K562 (cell line): ENCODE measurements at regions not wholly inside any gene's neighbourhood (a gene's known extent, or its start where the extent isn't known, plus 50 kb on each side); places are given as distances from the start of the nearest gene placed in this dataset.

Experiments used
- ATAC-seq: fragments of 200-7000 bp; cut with Tn5 transposase; 3 replicates; pipeline ENCODE4 v1.9.1; 2020; ENCODE audit warnings: moderate library complexity
- BruUV-seq: library from RNA; stranded (reverse); fragments of 400-500 nt; replicated peaks from 2 replicates; lab custom pipeline; 2021; lab: Mats Ljungman, UMichigan
- CTCF ChIA-PET: fragments of 300-600 bp; formaldehyde crosslinking; extraction: SDS; loops from one replicate; lab custom pipeline; 2021; ENCODE audit warnings: low intra/inter-chr PET ratio; lab: Yijun Ruan, JAX
- POLR2A ChIA-PET: fragments of 300-600, 350-650 bp; sonication (Branson Sonifier 250); formaldehyde crosslinking; extraction: SDS; loops from one replicate; lab custom pipeline; 2021; ENCODE audit warnings: antibody characterized with exemption, inconsistent platforms; lab: Yijun Ruan, JAX
- DNase-seq, 4 experiments: peaks; one replicate each; pipeline versions ENCODE4 v3.0.0 to v3.0.0-alpha.2; 2011 to 2018; ENCODE audit warnings: low spot score in 3 of 4, mixed read lengths in 3 of 4; ENCODE audit errors: extremely low read depth in 1 of 4
- FAIRE-seq: peaks from 2 replicates; lab custom pipeline; 2011; peaks lifted over from hg19 to GRCh38; lab: Jason Lieb, UNC
- H2AFZ ChIP-seq: 2 replicates; pipeline ENCODE4 v1.6.0; 2011; ENCODE audit warnings: low read depth, low read length, control low read depth, inconsistent platforms
- H3K27ac ChIP-seq: fragments of 200-600 bp; 3 replicates; pipeline ENCODE4 v1.8.0; 2011; ENCODE audit warnings: low read depth, mild to moderate bottlenecking, control low read depth, inconsistent platforms, low read length, moderate library complexity, mixed read lengths; ENCODE audit errors: extremely low read depth
- H3K27me3 ChIP-seq, 2 experiments: fragments of 300-600 bp in 1 of 2; 2 replicates in 1 of 2; 3 replicates in 1 of 2; pipeline versions ENCODE4 v1.6.0 to v1.8.0; 2011; ENCODE audit warnings: inconsistent platforms in 2 of 2, low read length in 2 of 2, mild to moderate bottlenecking in 1 of 2, mixed read lengths in 1 of 2, moderate library complexity in 1 of 2; ENCODE audit not compliant: control insufficient read depth in 2 of 2, insufficient read depth in 2 of 2
- H3K36me3 ChIP-seq: fragments of 300-600 bp; 3 replicates; pipeline ENCODE4 v1.8.0; 2011; ENCODE audit warnings: mild to moderate bottlenecking, low read length, inconsistent platforms; ENCODE audit not compliant: control insufficient read depth, insufficient read depth
- H3K4me1 ChIP-seq, 2 experiments: fragments of 200-600 bp in 1 of 2; replicated peaks in 1 of 2; 2 replicates in 1 of 2; 3 replicates in 1 of 2; pipeline versions ENCODE4 v1.5.1 to v1.8.0; 2011; ENCODE audit warnings: inconsistent platforms in 2 of 2, low read length in 2 of 2, mild to moderate bottlenecking in 1 of 2, mixed read lengths in 1 of 2, moderate library complexity in 1 of 2; ENCODE audit not compliant: control insufficient read depth in 2 of 2, insufficient read depth in 2 of 2
- H3K4me2 ChIP-seq: 2 replicates; pipeline ENCODE4 v1.6.1; 2011; ENCODE audit warnings: low read length, control low read depth, inconsistent platforms, mixed read lengths; ENCODE audit not compliant: insufficient read depth
- H3K4me3 ChIP-seq: fragments of 200-600 bp; sonication (generic), shearing (Covaris generic); 2 replicates; pipeline ENCODE4 v1.5.1; 2016; ENCODE audit warnings: control low read depth, inconsistent platforms
- H3K79me2 ChIP-seq: fragments of 200-600 bp; 3 replicates; pipeline ENCODE4 v1.8.0; 2011; ENCODE audit warnings: low read length, inconsistent platforms; ENCODE audit not compliant: control insufficient read depth, insufficient read depth
- H3K9ac ChIP-seq, 2 experiments: 2 replicates each; pipeline versions ENCODE4 v1.6.0 to v1.6.1; 2011; ENCODE audit warnings: low read depth in 2 of 2, low read length in 2 of 2, control low read depth in 1 of 2, inconsistent platforms in 1 of 2, mild to moderate bottlenecking in 1 of 2, mixed read lengths in 1 of 2; ENCODE audit not compliant: insufficient read depth in 1 of 2
- H3K9me1 ChIP-seq: one replicate; pipeline ENCODE4 v1.6.0; 2011; ENCODE audit warnings: inconsistent platforms, mild to moderate bottlenecking, low read length, moderate library complexity; ENCODE audit not compliant: control insufficient read depth, insufficient read depth
- H3K9me3 ChIP-seq: replicated peaks from 2 replicates; pipeline ENCODE4 v1.5.1; 2011; ENCODE audit warnings: low read depth, low read length, inconsistent platforms; ENCODE audit not compliant: control insufficient read depth, insufficient read depth
- H4K20me1 ChIP-seq: replicated peaks from 2 replicates; pipeline ENCODE4 v1.6.1; 2011; ENCODE audit warnings: low read length, inconsistent platforms, mixed read lengths; ENCODE audit not compliant: control insufficient read depth, insufficient read depth
- CCNT2 ChIP-seq: IDR thresholded peaks from 2 replicates; pipeline ENCODE4 v1.6.1; 2011; ENCODE audit warnings: borderline replicate concordance, low read depth, mild to moderate bottlenecking, moderate library complexity, mixed read lengths, low read length; ENCODE audit not compliant: insufficient read length; ENCODE audit errors: extremely low read depth
- HMGXB4 ChIP-seq: sonication (generic); formaldehyde crosslinking; IDR thresholded peaks from 2 replicates; pipeline ENCODE4 v1.8.1; 2023; ENCODE audit warnings: mild to moderate bottlenecking, missing genetic modification reagents
- POLR3A ChIP-seq: IDR thresholded peaks from 2 replicates; pipeline ENCODE4 v1.6.1; 2011; ENCODE audit warnings: borderline replicate concordance, mild to moderate bottlenecking, moderate library complexity; ENCODE audit not compliant: insufficient read length, insufficient read depth; ENCODE audit errors: extremely low read depth
- ZNF780A ChIP-seq: fragments of 250-450 bp; sonication (Bioruptor Pico); IDR thresholded peaks from 2 replicates; pipeline ENCODE4 v1.5.0; 2021; ENCODE audit warnings: mild to moderate bottlenecking
- WGBS: fragments of 100-300 bp; shearing (Covaris generic); methylation state at CpG from one replicate; pipeline ENCODE4 v1.1.6; 2016; ENCODE audit warnings: low coverage, mixed read lengths; ENCODE audit not compliant: insufficient coverage; ENCODE audit errors: missing lambda C conversion rate; 5-methylcytosine and 5-hydroxymethylcytosine counted together
- in situ Hi-C: fragments of 300-500 bp; cut with MboI; formaldehyde crosslinking; loops from 4 replicates; pipeline ENCODE4 v1.15.0; 2018; ENCODE audit warnings: inconsistent platforms, mixed read lengths
- intact Hi-C: fragments of 100-400 bp; cut with micrococcal nuclease; formaldehyde crosslinking; loops from 2 replicates; pipeline ENCODE4 v1.14.2; 2022

- WGBS, result 2% methylated on average over 15 of the region's 15 CpGs
- Histone ChIP-seq H3K4me3 (no peak overlapping the region), H2AFZ (no peak overlapping the region), H3K4me2 (no peak overlapping the region), H3K9me3 (no peaks in the 10 kb centered on the region), H4K20me1 (peaks cover 4% of the 10 kb centered on the region; the same call in 1 of the 2 replicates), H3K36me3 (no peaks in the 10 kb centered on the region), H3K27ac (no peak overlapping the region), H3K27me3 (peaks cover 2 to 24% of the 10 kb centered on the region in 2 experiments; a peak in 3 of 5 replicates), H3K9me1 (peaks cover 4% of the 10 kb centered on the region), H3K9ac (no peak overlapping the region), H3K4me1 (no peaks in the 10 kb centered on the region), H3K79me2 (no peaks in the 10 kb centered on the region)
- TF ChIP-seq POLR3A (no peak), ZNF780A (CRISPR knock-in tag) (no peak), HMGXB4 (no peak), CCNT2 (no peak)
- no TSS peak for BruUV-seq
- ATAC-seq (peak; percentile 37), FAIRE-seq (no peak), DNase-seq (no peak)
- ChIA-PET POLR2A (interaction anchor here (0.5 kb wide), 1 partner anchor 299 kb away, joined by 3 read pairs; no protein-coding TSS in a partner anchor), CTCF (no interaction called here)
- in situ Hi-C loops (no loop called here), intact Hi-C loops (no loop called here)
These were observed 62.5 kb downstream of the MRPL36 start for GRCh38 chr5:1736889-1737711.
